Effector CD4-positive, alpha-beta T cell (primary cell): ENCODE measurements at regions not wholly inside any gene's neighbourhood (a gene's known extent, or its start where the extent isn't known, plus 50 kb on each side); places are given as distances from the start of the nearest gene placed in this dataset.

Experiments used
- DNase-seq: peaks from one replicate; pipeline ENCODE4 v3.0.0-alpha.2; 2020

GRCh38 chr22:27682437-27682836, 119.1 kb downstream of the MN1 start:
- no peak for DNase-seq

- DNase-seq, result no peak
Observed at GRCh38 chr22:27684901-27685300, 116.7 kb downstream of the MN1 start.

GRCh38 chr22:27685515-27685914, 116.0 kb downstream of the MN1 start:
- no peak for DNase-seq

- no peak for DNase-seq
Observed at GRCh38 chr22:27685970-27686369, 115.6 kb downstream of the MN1 start.

GRCh38 chr22:27686534-27686933, 115.0 kb downstream of the MN1 start:
- DNase-seq, result no peak

- no peak for DNase-seq
Observed at GRCh38 chr22:27687984-27688545, 113.5 kb downstream of the MN1 start.

GRCh38 chr22:27689664-27690063, 111.9 kb downstream of the MN1 start:
- DNase-seq, result no peak

GRCh38 chr22:27690599-27690998, 111.0 kb downstream of the MN1 start:
- no peak for DNase-seq

- no peak for DNase-seq
Observed at GRCh38 chr22:27692243-27692642, 109.3 kb downstream of the MN1 start.

GRCh38 chr22:27695925-27696324, 105.6 kb downstream of the MN1 start:
- no peak for DNase-seq

- DNase-seq, result no peak
Observed at GRCh38 chr22:27697888-27698287, 103.7 kb downstream of the MN1 start.
